Spleen (tissue), 7 donors: ENCODE measurements at regions not wholly inside any gene's neighbourhood (a gene's known extent, or its start where the extent isn't known, plus 50 kb on each side); places are given as distances from the start of the nearest gene placed in this dataset.

Source experiments
- CTCF ChIP-seq, 11 experiments: fragments of 200-600 bp in 7 of 11; fragments of 450-650 bp in 4 of 11; sonication (generic) in 4 of 11; IDR thresholded peaks in 8 of 11; conservative IDR thresholded peaks in 3 of 11; 1 replicate in 7 of 11; 2 replicates in 4 of 11; pipeline versions ENCODE4 v1.4.0 to v1.8.0; 2016 to 2021; ENCODE audit warnings: antibody characterized with exemption in 11 of 11, inconsistent platforms in 4 of 11, mild to moderate bottlenecking in 1 of 11
- POLR2A ChIP-seq, 3 donors: fragments of 450-650 bp; IDR thresholded peaks; one replicate each; pipeline ENCODE4 v1.5.1; 2017; ENCODE audit warnings: antibody characterized with exemption in 3 of 3, mild to moderate bottlenecking in 1 of 3
- POLR2AphosphoS5 ChIP-seq, 3 donors: sonication (generic); formaldehyde crosslinking; IDR thresholded peaks; one replicate each; pipeline ENCODE4 v1.5.1; 2017; ENCODE audit warnings: antibody characterized with exemption in 3 of 3
- donor health status: DM: no; HTN: no; CAD: no; lungs with moderate emphysema.
- donor health status: DM: no; HTN: no; CAD: no.
- donor health status: DM: no; HTN: no; CAD: no.

DNA sequence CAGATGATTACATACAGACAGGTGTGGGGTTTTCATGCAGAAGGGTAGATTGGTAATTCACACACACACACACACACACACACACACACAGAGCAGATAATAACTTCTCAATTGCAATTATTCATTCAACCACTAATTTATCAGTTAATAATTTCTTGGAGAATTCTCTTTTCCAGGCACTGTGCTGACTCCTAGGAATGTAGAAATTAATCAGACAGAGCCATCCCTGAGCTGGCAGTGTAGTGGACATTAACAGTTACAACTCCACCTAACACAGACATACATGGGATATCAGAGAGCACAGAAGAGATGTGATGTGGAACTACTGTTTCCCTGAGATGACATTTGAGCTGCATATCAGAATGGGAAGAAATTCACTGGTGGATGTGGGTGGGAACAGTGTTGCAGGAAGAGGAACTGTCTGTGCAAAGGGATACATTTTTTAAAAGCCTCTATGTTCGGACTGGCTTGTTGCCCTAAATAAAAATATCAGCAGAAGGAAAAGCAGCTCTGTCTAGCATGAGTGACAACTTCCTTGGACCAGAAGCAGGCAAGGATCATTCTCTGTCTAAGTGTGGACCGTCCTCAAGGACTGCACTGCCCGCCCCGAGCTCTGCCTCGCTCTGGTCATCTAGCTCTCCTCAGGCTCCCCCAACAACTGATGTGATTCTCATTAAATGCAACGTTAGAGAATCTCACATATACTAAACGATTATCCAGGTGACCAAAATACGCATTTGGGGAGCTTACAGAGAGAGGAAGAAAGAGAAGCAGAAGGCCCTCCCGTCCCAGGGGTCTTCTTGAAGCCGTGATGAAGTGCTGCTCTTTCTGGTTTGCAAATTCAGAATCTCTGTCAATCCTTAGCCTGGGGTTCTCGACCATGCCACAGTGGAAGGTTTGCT lies 173.4 kb upstream of the TRIB2 start:
- TF ChIP-seq CTCF (IDR thresholded peaks at IDR 0.05 in 8 of 11, conservative IDR thresholded peaks at IDR 0.05 in 3 of 11) (no peak), POLR2AphosphoS5 (IDR thresholded peaks at IDR 0.05) (no peak), POLR2A (IDR thresholded peaks at IDR 0.05) (no peak)
